OCI-LY3 (cell line): ENCODE measurements at regions not wholly inside any gene's neighbourhood (a gene's known extent, or its start where the extent isn't known, plus 50 kb on each side); places are given as distances from the start of the nearest gene placed in this dataset.

Source experiments
- CTCF ChIP-seq: fragments of 200-600, 300-600 bp; sonication (generic); IDR thresholded peaks from 2 replicates; pipeline ENCODE4 v1.5.1; 2014; ENCODE audit warnings: antibody characterized with exemption, low read length, low read depth
- EZH2phosphoT487 ChIP-seq: fragments of 200-600 bp; shearing (Covaris generic); IDR thresholded peaks from 2 replicates; pipeline ENCODE4 v1.6.1; 2018; ENCODE audit warnings: antibody characterized with exemption, mixed run types, low read depth

GRCh38 chr17:17421346-17422216 is 55.2 kb upstream of the MED9 start:
- TF ChIP-seq CTCF (no peak), EZH2phosphoT487 (no peak)
